Heart left ventricle (tissue), 16 donors: ENCODE measurements at regions not wholly inside any gene's neighbourhood (a gene's known extent, or its start where the extent isn't known, plus 50 kb on each side); places are given as distances from the start of the nearest gene placed in this dataset.

Experiments used
- ATAC-seq, 4 donors: fragments of 200-7000 bp; cut with Tn5 transposase; one replicate each; pipeline ENCODE4 v1.9.1; 2020 to 2022; ENCODE audit warnings: moderate library complexity in 4 of 4, mild to moderate bottlenecking in 3 of 4, moderate number of reproducible peaks in 1 of 4
- DNase-seq, 5 donors: peaks; one replicate each; pipeline ENCODE4 v3.0.0-alpha.2; 2020
- H3K27ac ChIP-seq, 12 donors: fragments of 200-600 bp; sonication (generic) in 4 of 12; one replicate each; pipeline versions ENCODE4 v1.5.0 to v1.8.0; 2016 to 2022; ENCODE audit warnings: mild to moderate bottlenecking in 2 of 12
- H3K27me3 ChIP-seq, 9 donors: fragments of 200-600 bp; sonication (generic) in 2 of 9; one replicate each; pipeline versions ENCODE4 v1.5.1 to v1.8.0; 2016 to 2022; ENCODE audit warnings: mild to moderate bottlenecking in 3 of 9
- H3K36me3 ChIP-seq, 9 donors: fragments of 200-600 bp; sonication (generic) in 2 of 9; one replicate each; pipeline versions ENCODE4 v1.5.0 to v1.8.0; 2018 to 2022; ENCODE audit warnings: mild to moderate bottlenecking in 2 of 9
- H3K4me1 ChIP-seq, 12 donors: fragments of 200-600 bp; sonication (generic) in 4 of 12; one replicate each; pipeline versions ENCODE4 v1.5.0 to v1.8.0; 2016 to 2022; ENCODE audit warnings: mild to moderate bottlenecking in 3 of 12
- H3K4me3 ChIP-seq, 12 donors: fragments of 200-600 bp; sonication (generic) in 4 of 12; one replicate each; pipeline versions ENCODE4 v1.5.0 to v1.8.0; 2017 to 2022; ENCODE audit warnings: mild to moderate bottlenecking in 9 of 12, moderate library complexity in 4 of 12
- H3K9me3 ChIP-seq, 12 donors: fragments of 200-600 bp; sonication (generic) in 4 of 12; one replicate each; pipeline versions ENCODE4 v1.5.0 to v1.8.0; 2016 to 2022; ENCODE audit warnings: mild to moderate bottlenecking in 1 of 12
- POLR2A ChIP-seq, 2 donors: fragments of 450-650 bp; IDR thresholded peaks; one replicate each; pipeline ENCODE4 v1.6.1; 2017; ENCODE audit warnings: antibody characterized with exemption in 2 of 2, mild to moderate bottlenecking in 2 of 2, moderate library complexity in 2 of 2
- WGBS, 4 donors: extraction: QIAGEN DNeasy Blood & Tissue Kit in 2 of 4; methylation state at CpG; one replicate each; pipeline versions ENCODE4 v1.1.5 to v1.1.7; 2013 to 2018; 5-methylcytosine and 5-hydroxymethylcytosine counted together
- intact Hi-C, 10 donors: fragments of 100-400 bp; cut with DNase I; formaldehyde crosslinking; loops; one replicate each; pipeline versions ENCODE4 v1.11.1 to v1.14.2; 2022
- TF ChIP-seq, protein P1 (sequence below), 12 donors: fragments of 200-600 bp; sonication (generic) in 4 of 12; IDR thresholded peaks; one replicate each; pipeline versions ENCODE4 v1.5.0 to v1.8.0; 2018 to 2022; ENCODE audit warnings: antibody characterized with exemption in 12 of 12, mild to moderate bottlenecking in 5 of 12
- donor health status: ischemic (EF 13 %, LVEDD 7.1; RV severe dilation, severe dysfunction).
- donor health status: healthy with polysubstance abuse.
- donor health status: DM: no; HTN: yes; CAD: no.
- donor health status: DM: no; HTN: no; CAD: no.
- donor health status: ischemic (EF 25% LVEDD 6.9; RV normal size, moderate dysfunction).
- donor health status: ischemic (EF 25% LVEDD 5.7; RV mildly dilated, moderate dysfunction).
- donor health status: healthy.
- donor health status: DM: yes; HTN: yes; CAD: no.
- donor health status: ischemic (EF 35%, LVEDD 5.7; RV mildly dilated, moderate dysfunction).
- donor health status: nonischemic (EF 11% LVEDD 7.7; RV severe dilation, severe dysfunction).
- donor health status: DM: yes; HTN: yes; CAD: no.
- donor health status: PGD.
- donor health status: ischemic (EF 29% LVEDD 5.4; RV normal size, mild dysfunction).
- donor health status: nonischemic (EF 23%, LVEDD 6.1; RV moderate dilation, normal function).

DNA sequence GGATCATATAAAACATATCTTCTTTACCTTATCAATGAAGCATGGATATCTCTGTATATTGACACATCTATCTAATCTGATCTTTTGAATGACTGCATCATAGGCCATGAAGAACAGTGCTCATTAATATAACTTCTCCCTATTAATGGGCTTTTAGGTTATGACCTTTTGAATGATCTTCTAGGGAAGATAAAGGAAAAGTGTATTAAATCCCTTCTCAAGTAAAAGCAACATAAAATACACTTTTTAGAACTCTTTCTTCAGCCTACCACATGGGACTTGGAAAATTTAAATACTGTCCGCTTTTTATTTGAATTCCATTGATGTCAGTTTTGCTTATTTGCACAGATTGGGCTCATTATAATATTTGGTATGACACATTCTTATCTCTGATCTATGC is 425.4 kb downstream of the MED13L start:
- peaks cover 0 to 3% (median 0%) of the 10 kb centered on the region in 12 donors for H3K4me1 ChIP-seq
- H3K4me3 ChIP-seq: no peak overlapping the region
- no peak overlapping the region for H3K27ac ChIP-seq
- no peaks in the 10 kb centered on the region for H3K27me3 ChIP-seq
- TF ChIP-seq, protein P1, sequence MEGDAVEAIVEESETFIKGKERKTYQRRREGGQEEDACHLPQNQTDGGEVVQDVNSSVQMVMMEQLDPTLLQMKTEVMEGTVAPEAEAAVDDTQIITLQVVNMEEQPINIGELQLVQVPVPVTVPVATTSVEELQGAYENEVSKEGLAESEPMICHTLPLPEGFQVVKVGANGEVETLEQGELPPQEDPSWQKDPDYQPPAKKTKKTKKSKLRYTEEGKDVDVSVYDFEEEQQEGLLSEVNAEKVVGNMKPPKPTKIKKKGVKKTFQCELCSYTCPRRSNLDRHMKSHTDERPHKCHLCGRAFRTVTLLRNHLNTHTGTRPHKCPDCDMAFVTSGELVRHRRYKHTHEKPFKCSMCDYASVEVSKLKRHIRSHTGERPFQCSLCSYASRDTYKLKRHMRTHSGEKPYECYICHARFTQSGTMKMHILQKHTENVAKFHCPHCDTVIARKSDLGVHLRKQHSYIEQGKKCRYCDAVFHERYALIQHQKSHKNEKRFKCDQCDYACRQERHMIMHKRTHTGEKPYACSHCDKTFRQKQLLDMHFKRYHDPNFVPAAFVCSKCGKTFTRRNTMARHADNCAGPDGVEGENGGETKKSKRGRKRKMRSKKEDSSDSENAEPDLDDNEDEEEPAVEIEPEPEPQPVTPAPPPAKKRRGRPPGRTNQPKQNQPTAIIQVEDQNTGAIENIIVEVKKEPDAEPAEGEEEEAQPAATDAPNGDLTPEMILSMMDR (IDR thresholded peaks at IDR 0.05): no peak
- no peak for TF ChIP-seq POLR2A (IDR thresholded peaks at IDR 0.05)
- intact Hi-C loops: no loop called here
- ATAC-seq (no peak), DNase-seq (no peak)
- no peaks in the 10 kb centered on the region for H3K36me3 ChIP-seq
- H3K9me3 ChIP-seq: peaks cover 0 to 13% (median 2%) of the 10 kb centered on the region in 12 donors
- WGBS, 4 donors: 89 to 97% (median 94%) methylated on average over 1 of the region's 1 CpG

- intact Hi-C loops: no loop called here
- H3K4me1 ChIP-seq: no peaks in the 10 kb centered on the region
- no peaks in the 10 kb centered on the region for H3K27me3 ChIP-seq
- H3K4me3 ChIP-seq: no peak overlapping the region
- H3K27ac ChIP-seq: no peak overlapping the region
- H3K36me3 ChIP-seq: no peaks in the 10 kb centered on the region
- ATAC-seq: no peak
- H3K9me3 ChIP-seq: peaks cover 0 to 13% (median 2%) of the 10 kb centered on the region in 12 donors
- no peak for DNase-seq
- 42 to 60% (median 46%) methylated on average over 1 of the region's 1 CpG for WGBS, 4 donors
- no peak for TF ChIP-seq POLR2A (IDR thresholded peaks at IDR 0.05)
- TF ChIP-seq, protein P1 (IDR thresholded peaks at IDR 0.05): no peak
These were observed 426.5 kb downstream of the MED13L start for GRCh38 chr12:115850957-115851356.

- no peaks in the 10 kb centered on the region for H3K27me3 ChIP-seq
- ATAC-seq: no peak
- TF ChIP-seq, protein P1 (IDR thresholded peaks at IDR 0.05): no peak
- no peak for TF ChIP-seq POLR2A (IDR thresholded peaks at IDR 0.05)
- H3K36me3 ChIP-seq: no peaks in the 10 kb centered on the region
- H3K4me1 ChIP-seq: no peaks in the 10 kb centered on the region
- peaks cover 0 to 13% (median 2%) of the 10 kb centered on the region in 12 donors for H3K9me3 ChIP-seq
- intact Hi-C loops: no loop called here
- 87 to 92% (median 90%) methylated on average over 8 of the region's 8 CpGs for WGBS, 4 donors
- DNase-seq: no peak
- no peak overlapping the region for H3K4me3 ChIP-seq
- H3K27ac ChIP-seq: no peak overlapping the region
These were observed 428.1 kb downstream of the MED13L start for GRCh38 chr12:115849262-115849943.

DNA sequence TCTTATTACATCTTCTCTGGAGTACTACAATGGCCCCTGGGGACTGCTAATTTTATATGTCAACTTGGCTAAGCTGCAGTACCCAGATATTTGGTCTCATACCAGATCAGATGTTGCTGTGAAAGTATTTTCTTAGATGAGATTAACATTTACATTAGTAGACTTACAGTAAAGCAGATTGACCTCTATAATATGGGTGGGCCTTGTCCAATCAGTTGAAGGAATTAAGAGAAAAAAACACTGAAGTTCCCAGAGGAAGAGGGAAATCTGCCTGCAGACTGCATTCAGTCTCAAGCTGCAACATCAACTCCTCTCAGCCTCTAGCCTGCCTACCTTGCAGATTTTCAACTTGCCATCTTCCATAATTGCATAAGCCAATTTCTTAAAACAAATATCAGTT is 430.1 kb downstream of the MED13L start:
- Histone ChIP-seq H3K27ac (no peak overlapping the region), H3K4me3 (no peak overlapping the region), H3K4me1 (no peaks in the 10 kb centered on the region), H3K9me3 (peaks cover 0 to 13% (median 2%) of the 10 kb centered on the region in 12 donors), H3K27me3 (no peaks in the 10 kb centered on the region), H3K36me3 (no peaks in the 10 kb centered on the region)
- ATAC-seq: no peak
- intact Hi-C loops: no loop called here
- DNase-seq: no peak
- TF ChIP-seq, protein P1 (IDR thresholded peaks at IDR 0.05): no peak
- TF ChIP-seq POLR2A (IDR thresholded peaks at IDR 0.05): no peak
